DMS79 (cell line): ENCODE measurements at regions not wholly inside any gene's neighbourhood (a gene's known extent, or its start where the extent isn't known, plus 50 kb on each side); places are given as distances from the start of the nearest gene placed in this dataset.
"Not testable (repeated sequence)": the region's sequence is repeated elsewhere in the genome, so short reads cannot be mapped to it uniquely, and the experiment has no call there.

ENCODE experiments used
- DNase-seq: peaks from one replicate; lab custom pipeline; 2025; lab: John Stamatoyannopoulos, UW

DNA sequence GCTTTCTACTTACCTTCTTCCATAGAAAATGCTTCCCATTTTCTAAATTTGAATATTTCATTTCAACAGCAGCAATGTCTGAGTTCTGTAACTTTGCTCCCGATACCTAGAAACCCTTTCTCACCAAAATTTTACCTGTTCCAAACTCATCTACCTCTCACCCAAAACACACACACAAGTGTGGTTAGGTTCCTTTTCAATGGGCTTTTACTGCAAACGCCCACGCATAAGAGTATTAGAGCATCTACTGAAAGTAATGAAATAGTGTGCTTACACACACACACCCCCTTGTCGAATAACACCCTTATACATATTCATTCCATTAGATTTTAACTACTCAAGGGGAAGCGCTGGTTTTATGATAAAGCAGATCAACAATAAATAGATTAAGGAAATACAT lies 610.3 kb upstream of the AADAT start:
- no peak for DNase-seq

DNA sequence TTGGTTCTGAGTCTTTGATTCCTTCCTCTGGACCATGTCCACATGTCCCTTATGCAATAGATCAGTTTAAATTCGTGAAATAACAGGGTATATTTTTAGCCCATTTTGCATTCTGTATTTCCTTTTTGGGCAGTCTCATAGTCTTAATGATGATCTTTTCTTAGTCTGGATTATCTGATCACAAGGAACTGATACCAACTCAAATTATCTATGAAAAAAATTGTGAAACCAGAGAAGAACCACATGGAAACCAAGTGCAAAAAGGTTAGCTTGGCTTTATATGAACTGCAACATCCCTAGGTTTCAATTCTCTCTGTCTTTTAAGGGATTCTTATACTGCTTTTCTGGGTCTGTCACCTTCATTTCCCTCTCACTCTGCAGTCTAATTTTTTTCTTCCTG lies 608.6 kb upstream of the AADAT start:
- DNase-seq, result no peak

DNA sequence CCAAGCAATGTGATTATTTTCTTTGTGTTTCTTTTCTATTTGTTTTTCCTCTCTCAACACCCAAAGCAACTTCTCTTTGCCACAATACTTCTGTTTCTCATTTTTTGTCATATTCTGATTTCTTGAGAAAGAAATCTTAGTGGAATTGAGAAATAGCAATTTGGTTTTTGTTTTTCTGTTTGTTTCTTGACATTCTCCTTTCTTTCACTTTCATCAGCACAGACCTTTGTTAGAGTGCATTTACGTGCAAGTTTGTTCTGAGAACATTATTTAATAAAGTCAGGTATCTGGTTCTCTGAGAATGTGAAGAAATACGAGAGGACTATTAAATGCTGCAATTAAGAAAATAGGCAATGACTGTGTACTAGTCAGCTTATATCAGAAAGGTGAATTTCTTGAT lies 608.1 kb upstream of the AADAT start:
- DNase-seq, result no peak

DNA sequence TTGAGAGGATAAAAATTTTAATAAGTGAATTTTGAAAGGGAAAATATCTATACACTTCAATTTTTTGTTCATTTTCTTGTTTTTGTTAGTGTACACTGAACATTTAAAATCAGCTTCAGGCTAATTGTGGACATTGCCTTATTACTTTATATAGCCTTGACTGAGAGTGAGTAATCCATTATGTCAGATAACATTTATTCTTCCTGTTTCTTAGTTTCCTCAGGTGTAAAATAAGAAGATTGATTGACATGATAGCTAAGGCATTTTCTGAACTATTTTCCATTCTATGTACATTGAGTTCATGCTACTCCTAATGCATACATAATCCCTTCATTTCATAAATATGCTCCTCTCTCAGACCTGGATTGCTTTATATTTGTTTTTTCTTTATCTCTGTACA lies 607.3 kb upstream of the AADAT start:
- DNase-seq, result no peak

- DNase-seq, result no peak
Measured at GRCh38 chr4:170691168-170691567, 601.4 kb upstream of the AADAT start.

- no peak for DNase-seq
Measured at GRCh38 chr4:170687751-170688150, 598.0 kb upstream of the AADAT start.

DNA sequence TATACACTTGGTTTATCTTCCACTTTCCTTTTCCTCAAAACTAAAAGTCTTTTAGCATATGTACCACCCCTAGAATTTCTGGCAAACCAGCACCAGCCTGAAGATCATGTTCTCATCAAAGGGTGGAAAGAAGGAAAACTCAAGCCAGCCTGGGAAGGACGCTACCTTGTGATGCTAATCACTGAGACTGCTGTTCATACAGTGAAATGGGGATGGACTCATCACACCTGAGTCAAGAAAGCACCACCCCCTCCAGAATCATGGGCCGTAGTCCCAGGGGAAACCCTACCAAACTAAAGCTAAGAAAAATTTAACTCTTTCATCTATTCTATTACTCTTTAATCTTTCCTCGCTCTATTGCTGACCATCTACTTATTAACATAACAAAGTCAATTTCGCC lies 595.9 kb upstream of the AADAT start:
- DNase-seq, result not testable (repeated sequence)

DNA sequence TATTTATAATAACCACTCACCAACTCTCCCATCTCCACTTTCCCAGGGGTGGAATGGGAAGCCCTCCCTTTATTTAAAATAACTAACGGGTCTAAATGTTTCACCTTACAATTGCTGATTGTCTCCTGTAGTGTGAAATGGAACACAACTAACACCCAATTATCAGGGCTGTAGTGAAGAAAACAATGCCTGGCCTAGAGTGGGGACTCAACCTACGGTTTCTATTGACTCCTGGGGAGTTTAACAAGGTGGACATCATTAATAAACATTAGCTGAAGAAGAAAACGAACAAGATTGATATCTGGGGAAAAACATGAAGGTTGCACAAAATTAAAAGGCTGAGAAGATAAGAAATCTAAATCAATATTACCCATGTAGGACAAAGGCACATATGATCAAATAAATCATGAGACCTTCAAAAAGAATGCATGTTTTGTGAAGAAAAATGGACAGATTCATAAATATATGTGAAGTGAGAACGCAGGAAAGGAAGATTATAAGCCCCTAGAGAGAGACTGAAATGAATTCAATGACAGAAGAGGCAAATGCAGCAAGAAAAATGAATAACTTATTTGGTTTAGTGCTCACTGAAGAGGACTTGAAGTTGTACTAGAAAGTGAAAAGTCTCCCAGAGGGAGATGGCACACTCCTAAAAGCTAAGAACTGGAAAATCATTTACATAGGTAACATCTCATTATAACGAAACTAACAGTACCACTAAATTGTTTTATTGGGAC lies 593.0 kb upstream of the AADAT start:
- DNase-seq, result no peak

DNA sequence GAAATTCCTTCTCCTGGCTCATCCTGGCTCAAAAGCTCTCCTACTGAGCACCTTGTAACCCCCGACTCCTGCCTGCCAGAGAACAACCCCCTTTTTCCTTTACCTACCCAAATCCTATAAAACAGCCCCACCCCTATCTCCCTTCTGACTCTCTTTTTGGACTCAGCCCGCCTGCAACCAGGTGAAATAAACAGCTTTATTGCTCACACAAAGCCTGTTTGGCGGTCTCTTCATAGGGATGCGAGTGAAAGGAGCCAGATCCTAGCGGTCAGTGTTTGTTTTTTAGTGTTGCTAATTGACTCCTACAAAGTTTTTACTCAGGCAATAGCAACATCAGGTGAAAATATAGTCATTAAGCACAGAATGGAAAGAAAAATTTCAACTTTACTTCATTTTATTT lies 592.3 kb upstream of the AADAT start:
- not testable (repeated sequence) for DNase-seq

DNA sequence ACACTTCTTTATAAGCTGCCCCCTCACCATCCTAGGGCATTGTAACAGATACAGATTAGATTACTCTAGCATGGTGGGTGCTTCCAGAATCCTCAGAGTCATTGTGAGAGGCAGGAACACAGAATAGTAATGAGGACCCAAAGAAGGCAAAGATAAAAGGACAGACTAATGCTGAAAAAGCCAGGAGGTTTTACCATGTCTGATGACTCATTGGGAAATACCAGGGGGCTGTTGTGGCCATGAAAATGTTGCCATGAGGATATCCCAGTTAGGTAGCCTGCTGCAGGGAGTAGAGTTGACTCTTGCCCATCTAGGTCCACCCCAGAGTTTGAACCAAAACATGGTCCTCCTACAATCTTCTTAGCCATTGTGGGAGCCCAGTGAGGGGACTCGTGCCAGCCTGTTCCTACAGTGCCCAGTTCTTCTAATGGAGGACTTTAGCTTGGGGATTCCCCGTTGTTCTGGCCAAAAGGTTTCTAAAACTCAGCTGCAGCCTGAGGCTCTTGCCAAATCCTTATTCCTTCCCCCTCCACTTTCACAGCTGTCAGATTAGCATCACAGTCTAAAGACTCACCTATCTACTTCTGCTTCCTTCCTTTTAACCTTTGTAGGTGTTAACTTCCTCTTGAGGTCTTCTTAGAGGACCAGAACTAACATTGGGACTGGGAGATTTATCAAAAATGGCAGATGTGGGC lies 586.0 kb upstream of the AADAT start:
- no peak for DNase-seq

DNA sequence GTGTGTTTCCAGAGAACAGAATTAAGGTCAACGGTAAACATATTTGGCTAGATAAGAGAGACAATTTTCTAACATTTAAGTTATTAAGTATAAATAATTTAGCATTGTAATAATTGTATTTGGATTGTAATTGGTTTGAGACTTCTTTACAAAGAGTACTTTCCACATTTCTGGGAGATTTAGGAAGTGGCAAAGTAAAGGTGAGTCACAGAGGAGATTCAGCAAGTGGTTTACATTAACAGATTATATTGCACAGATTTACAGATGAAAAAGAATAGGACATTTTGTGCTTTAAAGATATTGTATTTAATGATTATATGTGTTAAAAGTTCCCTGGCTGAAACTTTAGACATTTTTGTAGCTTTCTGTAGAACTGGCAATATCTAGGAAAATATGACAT lies 584.4 kb upstream of the AADAT start:
- DNase-seq, result no peak

- no peak for DNase-seq
Measured at GRCh38 chr4:170672381-170672965, 582.7 kb upstream of the AADAT start.

DNA sequence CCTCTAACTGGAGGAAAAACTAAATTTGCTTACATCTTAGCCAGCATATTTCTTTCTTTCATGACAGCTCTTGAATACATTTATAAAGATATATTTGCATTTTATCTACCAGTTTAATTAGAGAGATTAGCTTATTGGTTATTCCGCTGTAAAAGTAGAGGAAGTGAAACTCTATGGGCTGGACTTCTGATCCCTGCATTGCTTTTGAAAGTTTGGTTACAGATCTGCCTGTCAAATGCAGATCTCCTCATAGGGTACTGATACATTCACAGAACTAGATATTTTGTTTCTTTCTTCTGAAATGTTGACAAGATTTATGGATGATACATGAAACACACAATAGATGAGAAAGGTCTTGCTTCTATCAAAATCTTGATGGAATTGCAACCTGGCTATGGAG lies 581.4 kb upstream of the AADAT start:
- no peak for DNase-seq

- DNase-seq, result no peak
Measured at GRCh38 chr4:170667814-170668213, 578.1 kb upstream of the AADAT start.

DNA sequence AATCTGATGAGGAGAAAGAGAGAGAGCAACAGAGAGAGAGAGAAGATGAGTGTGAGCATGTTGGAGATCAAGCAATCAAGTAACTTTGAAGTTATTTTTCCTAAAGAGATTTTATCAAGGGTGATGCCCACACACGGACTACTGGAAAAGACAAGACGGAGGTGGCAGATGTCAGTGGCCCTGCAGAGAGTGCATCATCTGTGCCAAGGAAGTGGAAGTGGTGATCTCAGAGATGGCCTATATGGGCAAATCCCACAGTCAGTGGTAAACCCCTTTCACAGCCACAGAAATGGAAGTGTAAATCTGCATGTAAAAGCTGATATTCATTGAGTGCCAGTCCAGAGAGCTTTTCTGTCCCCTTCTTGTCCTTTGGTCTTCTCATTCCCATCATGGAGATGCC lies 577.2 kb upstream of the AADAT start:
- no peak for DNase-seq

DNA sequence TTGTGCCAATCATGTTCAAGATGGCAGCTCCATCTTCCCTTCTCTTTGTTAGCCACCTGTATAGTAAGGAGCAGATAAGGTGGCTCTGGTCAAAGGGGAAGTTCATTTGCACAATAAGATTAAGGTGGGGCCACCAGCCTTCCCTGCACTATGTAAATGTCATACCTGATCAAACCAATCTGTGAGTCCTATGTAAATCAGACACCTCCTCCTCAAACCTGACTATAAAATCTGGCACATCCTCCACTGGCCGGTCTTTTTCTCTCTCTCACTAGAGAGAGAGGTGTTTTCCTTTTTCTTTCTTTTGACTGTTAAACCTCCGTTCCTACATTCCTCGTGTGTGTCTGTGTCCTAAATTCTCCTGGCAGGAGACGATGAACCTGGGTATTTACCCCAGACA lies 572.5 kb upstream of the AADAT start:
- DNase-seq, result no peak

DNA sequence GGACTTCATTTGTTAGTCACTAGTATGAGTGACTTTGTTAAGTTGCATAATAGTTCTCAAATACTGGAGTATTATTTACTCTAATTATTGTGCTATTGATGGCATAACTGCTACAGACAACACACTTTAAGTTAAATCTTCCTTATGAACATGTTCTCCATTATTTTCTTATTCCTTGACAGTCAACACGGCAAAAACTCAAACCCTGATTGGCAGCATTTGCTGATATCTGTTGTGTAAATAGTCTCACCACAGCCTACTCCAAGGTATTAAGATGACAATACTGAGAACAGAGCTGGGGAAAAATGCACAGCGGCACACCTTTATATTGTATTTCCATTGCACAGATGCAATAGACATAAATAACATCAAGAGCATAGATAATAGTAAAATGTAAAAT lies 568.0 kb upstream of the AADAT start:
- no peak for DNase-seq

GRCh38 chr4:170656506-170656905 lies 566.8 kb upstream of the AADAT start:
- DNase-seq, result no peak

GRCh38 chr4:170652571-170652970 lies 562.8 kb upstream of the AADAT start:
- no peak for DNase-seq

- no peak for DNase-seq
Measured at GRCh38 chr4:170651786-170652185, 562.0 kb upstream of the AADAT start.

DNA sequence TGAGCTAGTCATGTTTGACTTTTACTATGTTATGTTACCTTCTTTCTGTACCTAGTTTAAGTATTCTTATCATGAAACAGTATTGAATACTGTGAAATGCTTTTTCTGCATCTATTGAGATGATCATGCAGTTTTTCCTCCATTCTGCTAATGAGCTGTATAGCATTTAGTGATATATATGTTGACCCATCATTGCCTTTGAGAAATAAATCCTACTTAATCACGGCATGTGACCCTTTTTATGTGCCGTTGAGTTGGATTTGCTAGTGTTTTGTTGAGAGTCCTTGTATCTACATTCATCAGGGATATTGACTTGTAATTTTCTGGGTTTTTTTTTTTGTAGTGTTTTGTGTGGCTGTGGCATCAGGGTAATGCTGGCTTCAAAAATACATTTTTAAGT lies 537.7 kb upstream of the AADAT start:
- no peak for DNase-seq

GRCh38 chr4:170623899-170624298 lies 534.1 kb upstream of the AADAT start:
- no peak for DNase-seq

GRCh38 chr4:170610434-170610833 lies 520.7 kb upstream of the AADAT start:
- no peak for DNase-seq

- no peak for DNase-seq
Measured at GRCh38 chr4:170599894-170600293, 510.1 kb upstream of the AADAT start.
